B cell (primary cell): ENCODE measurements at regions not wholly inside any gene's neighbourhood (a gene's known extent, or its start where the extent isn't known, plus 50 kb on each side); places are given as distances from the start of the nearest gene placed in this dataset.

ENCODE experiments used
- ATAC-seq: fragments of 200-7000 bp; cut with Tn5 transposase; one replicate; pipeline ENCODE4 v1.10.0; 2021; ENCODE audit warnings: low read depth, mild to moderate bottlenecking, moderate number of reproducible peaks, moderate library complexity
- CTCF ChIA-PET: fragments of 350-600 bp; sonication (Branson Sonifier 250); formaldehyde crosslinking; loops from one replicate; lab custom pipeline; 2021; ENCODE audit warnings: antibody characterized with exemption, inconsistent platforms; lab: Charles Lee
- POLR2A ChIA-PET: fragments of 350-600 bp; sonication (Branson Sonifier 250); formaldehyde crosslinking; loops from one replicate; lab custom pipeline; 2021; ENCODE audit warnings: antibody characterized with exemption; lab: Charles Lee
- DNase-seq: peaks from one replicate; pipeline ENCODE4 v3.0.0; 2013
- H2AFZ ChIP-seq: 2 replicates; pipeline ENCODE4 v1.6.1; 2012; ENCODE audit warnings: mild to moderate bottlenecking, low read depth, low read length; ENCODE audit not compliant: insufficient read depth, poor library complexity, severe bottlenecking
- H3K27ac ChIP-seq, 2 donors: 1 replicate in 1 of 2; 2 replicates in 1 of 2; pipeline ENCODE4 v1.5.1; 2012 to 2013; ENCODE audit warnings: low read length in 2 of 2, mild to moderate bottlenecking in 2 of 2, moderate library complexity in 1 of 2
- H3K27me3 ChIP-seq, 4 experiments: fragments of 200-600 bp in 1 of 4; sonication (generic) in 1 of 4; replicated peaks in 1 of 4; 1 replicate in 2 of 4; 2 replicates in 2 of 4; pipeline versions ENCODE4 v1.6.1 to v1.7.0; 2013 to 2016; ENCODE audit warnings: low read length in 3 of 4, mild to moderate bottlenecking in 2 of 4, mixed read lengths in 1 of 4, moderate library complexity in 1 of 4; ENCODE audit not compliant: insufficient read depth in 4 of 4, control insufficient read depth in 3 of 4; ENCODE audit errors: control extremely low read depth in 1 of 4
- H3K36me3 ChIP-seq, 2 experiments: replicated peaks in 1 of 2; 1 replicate in 1 of 2; 2 replicates in 1 of 2; pipeline versions ENCODE4 v1.6.1 to v1.7.1; 2013; ENCODE audit warnings: low read length in 1 of 2; ENCODE audit not compliant: insufficient read depth in 2 of 2, control insufficient read depth in 1 of 2; ENCODE audit errors: control extremely low read depth in 1 of 2, extremely low read depth in 1 of 2
- H3K4me1 ChIP-seq, 2 donors: fragments of 200-600 bp in 1 of 2; sonication (generic) in 1 of 2; 1 replicate in 1 of 2; 2 replicates in 1 of 2; pipeline versions ENCODE4 v1.5.1 to v1.6.1; 2013 to 2017; ENCODE audit warnings: low read length in 2 of 2; ENCODE audit not compliant: control insufficient read depth in 2 of 2, insufficient read depth in 2 of 2
- H3K4me2 ChIP-seq: replicated peaks from 2 replicates; pipeline ENCODE3; 2012; ENCODE audit warnings: mild to moderate bottlenecking, low read depth, low read length; ENCODE audit not compliant: poor library complexity, severe bottlenecking
- H3K4me3 ChIP-seq, 5 experiments: fragments of 200-600 bp in 1 of 5; sonication (generic) in 1 of 5; 1 replicate in 3 of 5; 2 replicates in 2 of 5; pipeline versions ENCODE4 v1.5.1 to v1.7.0; 2011 to 2016; ENCODE audit warnings: low read length in 4 of 5, mild to moderate bottlenecking in 4 of 5, low read depth in 2 of 5, control low read depth in 1 of 5, moderate library complexity in 1 of 5; ENCODE audit not compliant: insufficient read depth in 1 of 5; ENCODE audit errors: control extremely low read depth in 1 of 5, extremely low read depth in 1 of 5
- H3K79me2 ChIP-seq: fragments of 200-600 bp; sonication (generic); one replicate; pipeline ENCODE4 v1.6.0; 2016; ENCODE audit warnings: low read length; ENCODE audit not compliant: control insufficient read depth, insufficient read depth
- H3K9ac ChIP-seq: fragments of 200-600 bp; sonication (generic); 2 replicates; pipeline ENCODE4 v1.6.1; 2017; ENCODE audit warnings: mild to moderate bottlenecking, low read length, moderate library complexity
- H3K9me3 ChIP-seq, 3 donors: one replicate each; pipeline versions ENCODE4 v1.6.1 to v1.7.1; 2013; ENCODE audit warnings: low read length in 2 of 3; ENCODE audit not compliant: control insufficient read depth in 2 of 3, insufficient read depth in 1 of 3; ENCODE audit errors: control extremely low read depth in 1 of 3
- H4K20me1 ChIP-seq: 2 replicates; pipeline ENCODE4 v1.6.0; 2012; ENCODE audit warnings: mild to moderate bottlenecking, low read length; ENCODE audit not compliant: insufficient read depth, control insufficient read depth, poor library complexity, severe bottlenecking
- H3K27ac Mint-ChIP-seq: one replicate; pipeline ENCODE4 v1.8.0; 2021; ENCODE audit warnings: mixed read lengths
- H3K27me3 Mint-ChIP-seq: one replicate; pipeline ENCODE4 v1.8.0; 2021; ENCODE audit warnings: mixed read lengths
- H3K4me1 Mint-ChIP-seq: one replicate; pipeline ENCODE4 v1.8.0; 2021; ENCODE audit warnings: mixed read lengths
- H3K4me3 Mint-ChIP-seq: one replicate; pipeline ENCODE4 v1.8.0; 2021; ENCODE audit warnings: mixed read lengths
- H3K9me3 Mint-ChIP-seq: one replicate; pipeline ENCODE4 v1.8.0; 2022; ENCODE audit warnings: mixed read lengths; ENCODE audit not compliant: insufficient read depth
- CTCF ChIP-seq: fragments of 200-600 bp; IDR thresholded peaks from one replicate; pipeline ENCODE4 v1.8.0; 2022; ENCODE audit warnings: antibody characterized with exemption, mild to moderate bottlenecking
- EZH2 ChIP-seq: IDR thresholded peaks from 2 replicates; pipeline ENCODE4 v1.6.1; 2012; ENCODE audit warnings: borderline replicate concordance, low read depth, mild to moderate bottlenecking, moderate library complexity, low read length; ENCODE audit not compliant: insufficient read depth, poor library complexity, severe bottlenecking
- WGBS: methylation state at CpG from one replicate; pipeline ENCODE4 v1.1.5; 2013; ENCODE audit warnings: missing lambda C conversion rate; ENCODE audit not compliant: insufficient coverage; 5-methylcytosine and 5-hydroxymethylcytosine counted together
- intact Hi-C: fragments of 100-400 bp; cut with micrococcal nuclease; formaldehyde crosslinking; loops from one replicate; pipeline ENCODE4 v1.10.0; 2022

- Histone ChIP-seq H3K36me3 (no peaks in the 10 kb centered on the region), H4K20me1 (no peaks in the 10 kb centered on the region), H3K9me3 (peaks cover 0 to 7% (median 0%) of the 10 kb centered on the region in 3 donors), H3K79me2 (no peaks in the 10 kb centered on the region), H2AFZ (no peak overlapping the region), H3K4me2 (no peak overlapping the region), H3K27ac (no peak overlapping the region), H3K4me3 (no peak overlapping the region), H3K4me1 (no peaks in the 10 kb centered on the region), H3K9ac (no peak overlapping the region), H3K27me3 (no peaks in the 10 kb centered on the region)
- H3K4me3 Mint-ChIP-seq = no peak overlapping the region
- DNase-seq = no peak
- no peak for ATAC-seq
- WGBS = no CpG with 5 or more reads among the region's 3 CpGs
- no peaks in the 10 kb centered on the region for H3K4me1 Mint-ChIP-seq
- POLR2A ChIA-PET = no interaction called here
- no peak for TF ChIP-seq CTCF
- TF ChIP-seq EZH2 = no peak
- peaks cover 3% of the 10 kb centered on the region for H3K9me3 Mint-ChIP-seq
- CTCF ChIA-PET = no interaction called here
- H3K27ac Mint-ChIP-seq = no peak overlapping the region
- intact Hi-C loops = no loop called here
- H3K27me3 Mint-ChIP-seq = no peaks in the 10 kb centered on the region
Observed at GRCh38 chr7:68969571-68969970, 628.7 kb upstream of the AUTS2 start.

- ATAC-seq (no peak), DNase-seq (no peak)
- Histone ChIP-seq H3K9ac (no peak overlapping the region), H3K79me2 (no peaks in the 10 kb centered on the region), H4K20me1 (no peaks in the 10 kb centered on the region), H3K4me3 (no peak overlapping the region), H3K36me3 (no peaks in the 10 kb centered on the region), H3K27ac (no peak overlapping the region), H3K4me2 (no peak overlapping the region), H3K9me3 (peaks cover 0 to 7% (median 0%) of the 10 kb centered on the region in 3 donors), H3K27me3 (no peaks in the 10 kb centered on the region), H2AFZ (no peak overlapping the region), H3K4me1 (no peaks in the 10 kb centered on the region)
- Mint-ChIP-seq H3K27me3 (no peaks in the 10 kb centered on the region), H3K9me3 (peaks cover 6% of the 10 kb centered on the region), H3K4me3 (no peak overlapping the region), H3K4me1 (no peaks in the 10 kb centered on the region), H3K27ac (no peak overlapping the region)
- ChIA-PET CTCF (no interaction called here), POLR2A (no interaction called here)
- no CpG with 5 or more reads among the region's 6 CpGs for WGBS
- no peak for TF ChIP-seq EZH2
- TF ChIP-seq CTCF = no peak
- intact Hi-C loops = no loop called here
Observed at GRCh38 chr7:68971634-68972340, 626.5 kb upstream of the AUTS2 start.
